Panc1 (cell line): ENCODE measurements at regions not wholly inside any gene's neighbourhood (a gene's known extent, or its start where the extent isn't known, plus 50 kb on each side); places are given as distances from the start of the nearest gene placed in this dataset.
"Not testable (repeated sequence)": the region's sequence is repeated elsewhere in the genome, so short reads cannot be mapped to it uniquely, and the experiment has no call there.

Experiments
- ATAC-seq: fragments of 200-7000 bp; cut with Tn5 transposase; 2 replicates; pipeline ENCODE4 v1.9.1; 2020; ENCODE audit warnings: mild to moderate bottlenecking, moderate library complexity
- BruUV-seq: library from RNA; stranded (reverse); fragments of 400-500 nt; replicated peaks from 2 replicates; lab custom pipeline; 2021; lab: Mats Ljungman, UMichigan
- CTCF ChIA-PET: fragments of 300-600 bp; sonication (Branson Sonifier 250); formaldehyde crosslinking; loops from one replicate; lab custom pipeline; 2022; ENCODE audit warnings: antibody characterized with exemption; lab: Charles Lee
- POLR2A ChIA-PET: fragments of 300-600 bp; sonication (Branson Sonifier 250); formaldehyde crosslinking; loops from one replicate; lab custom pipeline; 2022; ENCODE audit warnings: antibody characterized with exemption; lab: Charles Lee
- DNase-seq: peaks from one replicate; pipeline ENCODE4 v3.0.0-alpha.2; 2010; ENCODE audit warnings: low read depth, low spot score
- H3K27ac ChIP-seq: 2 replicates; pipeline ENCODE4 v1.5.1; 2011; ENCODE audit warnings: mild to moderate bottlenecking, low read length, inconsistent platforms
- H3K27me3 ChIP-seq: fragments of 200-500 bp; sonication (Bioruptor generic); 2 replicates; pipeline ENCODE4 v1.6.0; 2014; ENCODE audit warnings: low read length, inconsistent platforms; ENCODE audit not compliant: control insufficient read depth, insufficient read depth
- H3K36me3 ChIP-seq: fragments of 200-500 bp; sonication (Bioruptor generic); 2 replicates; pipeline ENCODE4 v1.5.1; 2014; ENCODE audit warnings: inconsistent platforms, mild to moderate bottlenecking, low read length, moderate library complexity; ENCODE audit not compliant: control insufficient read depth, insufficient read depth
- H3K4me1 ChIP-seq: 2 replicates; pipeline ENCODE4 v1.5.1; 2011; ENCODE audit warnings: inconsistent platforms, mild to moderate bottlenecking, low read length, moderate library complexity; ENCODE audit not compliant: control insufficient read depth, insufficient read depth
- H3K4me3 ChIP-seq, 2 experiments: 2 replicates each; pipeline ENCODE4 v1.5.1; 2011 to 2012; ENCODE audit warnings: low read depth in 2 of 2, low read length in 2 of 2, mild to moderate bottlenecking in 2 of 2, inconsistent platforms in 1 of 2, moderate library complexity in 1 of 2
- H3K9me3 ChIP-seq: fragments of 200-500 bp; sonication (Bioruptor generic); 2 replicates; pipeline ENCODE4 v1.5.1; 2014; ENCODE audit warnings: low read depth, mild to moderate bottlenecking, inconsistent platforms, low read length, moderate library complexity; ENCODE audit not compliant: control insufficient read depth, insufficient read depth
- POLR2AphosphoS5 ChIP-seq: IDR thresholded peaks from 2 replicates; pipeline ENCODE4 v1.6.1; 2012; ENCODE audit warnings: mild to moderate bottlenecking, low read depth, low read length, moderate library complexity
- SIN3A ChIP-seq: IDR thresholded peaks from 2 replicates; pipeline ENCODE4 v1.6.1; 2012; ENCODE audit warnings: low read depth, mild to moderate bottlenecking, low read length, moderate library complexity, borderline replicate concordance; ENCODE audit not compliant: insufficient read depth
- TCF7L2 ChIP-seq: IDR thresholded peaks from 2 replicates; pipeline ENCODE4 v1.6.1; 2011; ENCODE audit warnings: mild to moderate bottlenecking, low read depth, low read length, inconsistent platforms
- in situ Hi-C: cut with HindIII; loops from 2 replicates; pipeline ENCODE4 v1.10.0; 2016; ENCODE audit warnings: low sequenced_read_pairs, low pct_unique_long_range_greater_than_20kb
- intact Hi-C: fragments of 100-400 bp; cut with micrococcal nuclease; formaldehyde crosslinking; loops from one replicate; pipeline ENCODE4 v1.10.0; 2022; ENCODE audit not compliant: unreplicated experiment
- TF ChIP-seq, protein P1 (sequence below): fragments of 450-650 bp; IDR thresholded peaks from 2 replicates; pipeline ENCODE4 v1.5.1; 2017; ENCODE audit warnings: mild to moderate bottlenecking
- TF ChIP-seq, protein P2 (sequence below), 2 experiments: IDR thresholded peaks; 2 replicates each; pipeline ENCODE4 v1.6.1; 2011 to 2012; ENCODE audit warnings: low read depth in 2 of 2, control low read depth in 1 of 2, low read length in 1 of 2, mild to moderate bottlenecking in 1 of 2, moderate library complexity in 1 of 2; ENCODE audit not compliant: insufficient read depth in 1 of 2

DNA sequence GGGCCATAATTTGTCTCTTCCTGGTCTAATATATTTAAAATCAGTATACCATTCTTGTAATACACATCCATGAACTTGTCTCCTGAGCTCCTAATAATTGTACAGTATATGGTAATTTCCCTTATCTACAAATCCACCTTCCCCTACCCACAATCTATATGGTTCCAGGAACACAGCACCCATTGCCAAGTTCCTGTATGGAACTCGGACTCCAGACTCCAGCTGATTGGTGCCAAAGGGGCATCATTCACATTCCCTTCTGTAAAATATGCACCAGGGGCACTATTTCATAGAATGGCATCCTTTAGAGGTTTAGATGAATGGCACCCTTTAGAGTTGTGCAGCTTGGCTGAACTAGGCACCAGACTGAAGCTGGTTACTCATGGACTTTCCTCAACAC lies 58.8 kb upstream of the ZSWIM5 start:
- in situ Hi-C loops: no loop called here

DNA sequence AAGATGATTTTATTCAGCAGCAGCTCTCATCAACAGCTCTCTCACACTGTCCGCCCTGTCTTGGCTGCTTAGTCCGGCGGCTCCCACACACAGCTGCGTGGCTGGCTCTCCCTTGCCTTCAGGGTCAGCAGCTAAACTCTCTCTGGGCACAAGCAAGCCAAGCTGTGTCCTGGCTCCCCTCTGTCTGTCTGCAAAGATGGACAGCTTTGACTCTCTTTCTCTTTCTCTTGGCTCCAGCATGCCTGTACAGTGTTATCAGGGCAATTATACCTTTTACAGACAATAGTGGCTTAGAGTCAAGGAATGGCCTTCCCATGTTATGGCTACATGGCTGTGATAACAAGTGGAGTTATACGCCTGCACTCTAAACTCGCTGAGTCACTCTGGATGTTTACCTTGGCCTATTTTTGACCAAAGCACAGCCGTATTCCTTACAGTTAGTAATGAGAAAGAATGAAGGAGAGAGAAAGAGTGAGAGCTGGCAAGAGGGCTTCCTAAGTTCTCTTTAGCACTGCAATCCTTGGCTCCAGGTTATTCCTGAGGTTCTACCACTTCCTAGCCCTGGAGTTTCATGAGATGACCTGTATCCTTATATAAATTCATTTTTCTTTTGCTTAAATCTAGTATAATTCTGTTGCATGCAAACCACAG lies 59.9 kb upstream of the ZSWIM5 start:
- TF ChIP-seq SIN3A (no peak), POLR2AphosphoS5 (no peak; the same call in 1 of the 2 replicates), TCF7L2 (no peak)
- TF ChIP-seq, protein P1, sequence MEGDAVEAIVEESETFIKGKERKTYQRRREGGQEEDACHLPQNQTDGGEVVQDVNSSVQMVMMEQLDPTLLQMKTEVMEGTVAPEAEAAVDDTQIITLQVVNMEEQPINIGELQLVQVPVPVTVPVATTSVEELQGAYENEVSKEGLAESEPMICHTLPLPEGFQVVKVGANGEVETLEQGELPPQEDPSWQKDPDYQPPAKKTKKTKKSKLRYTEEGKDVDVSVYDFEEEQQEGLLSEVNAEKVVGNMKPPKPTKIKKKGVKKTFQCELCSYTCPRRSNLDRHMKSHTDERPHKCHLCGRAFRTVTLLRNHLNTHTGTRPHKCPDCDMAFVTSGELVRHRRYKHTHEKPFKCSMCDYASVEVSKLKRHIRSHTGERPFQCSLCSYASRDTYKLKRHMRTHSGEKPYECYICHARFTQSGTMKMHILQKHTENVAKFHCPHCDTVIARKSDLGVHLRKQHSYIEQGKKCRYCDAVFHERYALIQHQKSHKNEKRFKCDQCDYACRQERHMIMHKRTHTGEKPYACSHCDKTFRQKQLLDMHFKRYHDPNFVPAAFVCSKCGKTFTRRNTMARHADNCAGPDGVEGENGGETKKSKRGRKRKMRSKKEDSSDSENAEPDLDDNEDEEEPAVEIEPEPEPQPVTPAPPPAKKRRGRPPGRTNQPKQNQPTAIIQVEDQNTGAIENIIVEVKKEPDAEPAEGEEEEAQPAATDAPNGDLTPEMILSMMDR: no peak
- TF ChIP-seq, protein P2, sequence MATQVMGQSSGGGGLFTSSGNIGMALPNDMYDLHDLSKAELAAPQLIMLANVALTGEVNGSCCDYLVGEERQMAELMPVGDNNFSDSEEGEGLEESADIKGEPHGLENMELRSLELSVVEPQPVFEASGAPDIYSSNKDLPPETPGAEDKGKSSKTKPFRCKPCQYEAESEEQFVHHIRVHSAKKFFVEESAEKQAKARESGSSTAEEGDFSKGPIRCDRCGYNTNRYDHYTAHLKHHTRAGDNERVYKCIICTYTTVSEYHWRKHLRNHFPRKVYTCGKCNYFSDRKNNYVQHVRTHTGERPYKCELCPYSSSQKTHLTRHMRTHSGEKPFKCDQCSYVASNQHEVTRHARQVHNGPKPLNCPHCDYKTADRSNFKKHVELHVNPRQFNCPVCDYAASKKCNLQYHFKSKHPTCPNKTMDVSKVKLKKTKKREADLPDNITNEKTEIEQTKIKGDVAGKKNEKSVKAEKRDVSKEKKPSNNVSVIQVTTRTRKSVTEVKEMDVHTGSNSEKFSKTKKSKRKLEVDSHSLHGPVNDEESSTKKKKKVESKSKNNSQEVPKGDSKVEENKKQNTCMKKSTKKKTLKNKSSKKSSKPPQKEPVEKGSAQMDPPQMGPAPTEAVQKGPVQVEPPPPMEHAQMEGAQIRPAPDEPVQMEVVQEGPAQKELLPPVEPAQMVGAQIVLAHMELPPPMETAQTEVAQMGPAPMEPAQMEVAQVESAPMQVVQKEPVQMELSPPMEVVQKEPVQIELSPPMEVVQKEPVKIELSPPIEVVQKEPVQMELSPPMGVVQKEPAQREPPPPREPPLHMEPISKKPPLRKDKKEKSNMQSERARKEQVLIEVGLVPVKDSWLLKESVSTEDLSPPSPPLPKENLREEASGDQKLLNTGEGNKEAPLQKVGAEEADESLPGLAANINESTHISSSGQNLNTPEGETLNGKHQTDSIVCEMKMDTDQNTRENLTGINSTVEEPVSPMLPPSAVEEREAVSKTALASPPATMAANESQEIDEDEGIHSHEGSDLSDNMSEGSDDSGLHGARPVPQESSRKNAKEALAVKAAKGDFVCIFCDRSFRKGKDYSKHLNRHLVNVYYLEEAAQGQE (IDR thresholded peaks at IDR 0.05; ENCODE audit: insufficient read depth in 1 of 2, low read depth in 2 of 2, low read length in 1 of 2): no peak
- no peaks in the 10 kb centered on the region for H3K27me3 ChIP-seq
- peak overlapping the region; percentile 73 for H3K27ac ChIP-seq
- intact Hi-C loops (no loop called here), in situ Hi-C loops (no loop called here)
- DNase-seq (no peak), ATAC-seq (peak; percentile 93)
- peaks cover 16% of the 10 kb centered on the region for H3K4me1 ChIP-seq
- ChIA-PET POLR2A (interaction anchor here (0.6 to 0.7 kb wide), 2 partner anchors 118 to 137 kb away, joined by 3 to 4 read pairs; no protein-coding TSS in a partner anchor), CTCF (interaction anchor here (0.6 kb wide), 1 partner anchor 67 kb away, joined by 3 read pairs; no protein-coding TSS in a partner anchor)
- peak overlapping the region in 1 of 2 experiments; percentile 7; a peak in 1 of 4 replicates for H3K4me3 ChIP-seq
- peaks cover 4% of the 10 kb centered on the region; the same call in 1 of the 2 replicates for H3K9me3 ChIP-seq
- BruUV-seq: no TSS peak
- H3K36me3 ChIP-seq: no peaks in the 10 kb centered on the region

More for the DNA sequence above, 58.8 kb upstream of the ZSWIM5 start:
- no TSS peak for BruUV-seq
- ChIA-PET POLR2A (interaction anchor here (0.5 to 0.6 kb wide), 2 partner anchors 38 to 224 kb away, joined by 4 read pairs; no protein-coding TSS in a partner anchor), CTCF (no interaction called here)
- H3K4me3 ChIP-seq: no peak overlapping the region
- no peaks in the 10 kb centered on the region for H3K36me3 ChIP-seq
- peaks cover 4% of the 10 kb centered on the region; the same call in 1 of the 2 replicates for H3K9me3 ChIP-seq
- TF ChIP-seq TCF7L2: no peak
- TF ChIP-seq SIN3A: no peak
- TF ChIP-seq, protein P1: no peak
- TF ChIP-seq, protein P2 (IDR thresholded peaks at IDR 0.05; ENCODE audit: insufficient read depth in 1 of 2, low read depth in 2 of 2, low read length in 1 of 2): no peak
- TF ChIP-seq POLR2AphosphoS5: no peak
- ATAC-seq: no peak
- intact Hi-C loops: no loop called here
- no peak for DNase-seq
- H3K27ac ChIP-seq: no peak overlapping the region
- no peaks in the 10 kb centered on the region for H3K27me3 ChIP-seq
- peaks cover 16% of the 10 kb centered on the region for H3K4me1 ChIP-seq

DNA sequence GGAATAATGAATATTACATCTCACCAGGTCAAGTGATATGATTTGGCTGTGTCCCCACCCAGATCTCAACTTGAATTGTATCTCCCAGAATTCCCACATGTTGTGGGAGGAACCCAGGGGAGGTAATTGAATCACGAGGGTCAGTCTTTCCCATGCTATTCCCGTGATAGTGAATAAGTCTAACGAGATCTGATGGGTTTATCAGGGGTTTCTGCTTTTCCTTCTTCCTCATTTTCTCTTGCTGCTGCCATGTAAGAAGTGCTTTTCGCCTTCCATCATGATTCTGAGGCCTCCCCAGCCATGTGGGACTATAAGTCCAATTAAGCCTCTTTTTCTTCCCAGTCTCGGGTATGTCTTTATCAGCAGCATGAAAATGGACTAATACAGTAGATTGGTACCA lies 58.4 kb upstream of the HPDL start:
- H3K4me1 ChIP-seq: peaks cover 16% of the 10 kb centered on the region
- H3K27me3 ChIP-seq, DNase-seq, BruUV-seq, CTCF ChIA-PET, H3K27ac ChIP-seq, ATAC-seq, POLR2A ChIA-PET, H3K4me3 ChIP-seq, H3K9me3 ChIP-seq, intact Hi-C loops, H3K36me3 ChIP-seq, in situ Hi-C loops: not testable (repeated sequence)
